ENCODE measurements at regions not wholly inside any gene's neighbourhood (a gene's known extent, or its start where the extent isn't known, plus 50 kb on each side); places are given as distances from the start of the nearest gene placed in this dataset.

DNA sequence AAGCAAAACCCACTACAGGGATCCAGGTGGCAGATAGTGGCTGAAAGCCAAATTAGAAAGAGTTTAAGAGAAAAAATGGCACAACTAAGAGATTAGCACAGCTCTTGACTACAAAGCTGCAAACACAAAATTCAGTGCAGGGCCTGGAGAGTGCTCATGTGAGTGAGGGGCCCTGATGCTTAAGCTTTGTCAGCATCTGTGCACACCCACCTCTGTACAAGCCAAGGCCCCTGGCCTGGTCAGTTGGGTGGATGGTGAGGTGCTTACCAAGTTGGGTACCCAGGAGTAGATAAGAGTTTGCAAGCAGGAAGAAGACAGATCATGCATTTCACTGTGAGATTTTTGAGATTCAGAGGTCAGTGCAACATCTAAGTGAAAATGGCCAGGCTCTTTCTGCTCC lies 62.7 kb upstream of the ATP1B1 start:
- H3K27ac ChIP-seq (replicated peaks), result peak overlapping the region; percentile 62
- no peak for DNase-seq (ENCODE audit: low read depth in 1 of 2, low spot score in 1 of 2)
- no peak for TF ChIP-seq GABPA (IDR thresholded peaks at IDR 0.05; ENCODE audit: low read depth)
- TF ChIP-seq, protein P1, sequence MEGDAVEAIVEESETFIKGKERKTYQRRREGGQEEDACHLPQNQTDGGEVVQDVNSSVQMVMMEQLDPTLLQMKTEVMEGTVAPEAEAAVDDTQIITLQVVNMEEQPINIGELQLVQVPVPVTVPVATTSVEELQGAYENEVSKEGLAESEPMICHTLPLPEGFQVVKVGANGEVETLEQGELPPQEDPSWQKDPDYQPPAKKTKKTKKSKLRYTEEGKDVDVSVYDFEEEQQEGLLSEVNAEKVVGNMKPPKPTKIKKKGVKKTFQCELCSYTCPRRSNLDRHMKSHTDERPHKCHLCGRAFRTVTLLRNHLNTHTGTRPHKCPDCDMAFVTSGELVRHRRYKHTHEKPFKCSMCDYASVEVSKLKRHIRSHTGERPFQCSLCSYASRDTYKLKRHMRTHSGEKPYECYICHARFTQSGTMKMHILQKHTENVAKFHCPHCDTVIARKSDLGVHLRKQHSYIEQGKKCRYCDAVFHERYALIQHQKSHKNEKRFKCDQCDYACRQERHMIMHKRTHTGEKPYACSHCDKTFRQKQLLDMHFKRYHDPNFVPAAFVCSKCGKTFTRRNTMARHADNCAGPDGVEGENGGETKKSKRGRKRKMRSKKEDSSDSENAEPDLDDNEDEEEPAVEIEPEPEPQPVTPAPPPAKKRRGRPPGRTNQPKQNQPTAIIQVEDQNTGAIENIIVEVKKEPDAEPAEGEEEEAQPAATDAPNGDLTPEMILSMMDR (IDR thresholded peaks at IDR 0.05; ENCODE audit: insufficient read depth, low read length), result no peak
- TF ChIP-seq POLR2AphosphoS5 (IDR thresholded peaks at IDR 0.05; ENCODE audit: low read depth), result no peak
- no peak for TF ChIP-seq SPI1 (IDR thresholded peaks at IDR 0.05; ENCODE audit: borderline replicate concordance, low read depth)
- TF ChIP-seq, protein P2, sequence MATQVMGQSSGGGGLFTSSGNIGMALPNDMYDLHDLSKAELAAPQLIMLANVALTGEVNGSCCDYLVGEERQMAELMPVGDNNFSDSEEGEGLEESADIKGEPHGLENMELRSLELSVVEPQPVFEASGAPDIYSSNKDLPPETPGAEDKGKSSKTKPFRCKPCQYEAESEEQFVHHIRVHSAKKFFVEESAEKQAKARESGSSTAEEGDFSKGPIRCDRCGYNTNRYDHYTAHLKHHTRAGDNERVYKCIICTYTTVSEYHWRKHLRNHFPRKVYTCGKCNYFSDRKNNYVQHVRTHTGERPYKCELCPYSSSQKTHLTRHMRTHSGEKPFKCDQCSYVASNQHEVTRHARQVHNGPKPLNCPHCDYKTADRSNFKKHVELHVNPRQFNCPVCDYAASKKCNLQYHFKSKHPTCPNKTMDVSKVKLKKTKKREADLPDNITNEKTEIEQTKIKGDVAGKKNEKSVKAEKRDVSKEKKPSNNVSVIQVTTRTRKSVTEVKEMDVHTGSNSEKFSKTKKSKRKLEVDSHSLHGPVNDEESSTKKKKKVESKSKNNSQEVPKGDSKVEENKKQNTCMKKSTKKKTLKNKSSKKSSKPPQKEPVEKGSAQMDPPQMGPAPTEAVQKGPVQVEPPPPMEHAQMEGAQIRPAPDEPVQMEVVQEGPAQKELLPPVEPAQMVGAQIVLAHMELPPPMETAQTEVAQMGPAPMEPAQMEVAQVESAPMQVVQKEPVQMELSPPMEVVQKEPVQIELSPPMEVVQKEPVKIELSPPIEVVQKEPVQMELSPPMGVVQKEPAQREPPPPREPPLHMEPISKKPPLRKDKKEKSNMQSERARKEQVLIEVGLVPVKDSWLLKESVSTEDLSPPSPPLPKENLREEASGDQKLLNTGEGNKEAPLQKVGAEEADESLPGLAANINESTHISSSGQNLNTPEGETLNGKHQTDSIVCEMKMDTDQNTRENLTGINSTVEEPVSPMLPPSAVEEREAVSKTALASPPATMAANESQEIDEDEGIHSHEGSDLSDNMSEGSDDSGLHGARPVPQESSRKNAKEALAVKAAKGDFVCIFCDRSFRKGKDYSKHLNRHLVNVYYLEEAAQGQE (IDR thresholded peaks at IDR 0.05; ENCODE audit: insufficient replicate concordance, low read depth), result no peak

DNA sequence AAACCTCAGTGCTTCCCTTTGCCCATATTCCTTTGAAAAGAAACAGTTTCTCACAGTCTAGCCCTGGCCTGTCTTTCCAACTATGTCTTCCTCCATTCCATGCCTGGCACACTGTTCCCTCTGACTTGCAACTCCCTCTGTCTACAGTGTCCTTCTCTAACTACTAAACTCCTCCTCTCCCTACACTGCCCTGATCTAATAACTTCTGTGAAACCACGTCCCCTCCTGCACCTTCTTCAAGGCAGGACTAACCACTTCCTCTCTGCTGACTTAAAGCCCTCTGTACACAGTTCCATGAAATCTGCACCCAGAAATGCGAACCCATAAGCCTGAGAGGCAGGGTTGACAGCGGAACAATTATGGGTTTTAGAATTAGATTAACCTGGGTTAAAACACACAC lies 62.2 kb upstream of the ATP1B1 start:
- DNase-seq (ENCODE audit: low read depth in 1 of 2, low spot score in 1 of 2), result peak; percentile 38 to 82
- Histone ChIP-seq H3K4me3 (replicated peaks; ENCODE audit: insufficient read depth, low read length) (no peak overlapping the region), H3K27me3 (ENCODE audit: insufficient read depth, poor library complexity, severe bottlenecking) (no peaks in the 10 kb centered on the region), H3K27ac (replicated peaks) (peak overlapping the region; percentile 62)
- TF ChIP-seq, protein P1 (IDR thresholded peaks at IDR 0.05; ENCODE audit: insufficient read depth, low read length), result no peak
- TF ChIP-seq GABPA (IDR thresholded peaks at IDR 0.05; ENCODE audit: low read depth) (peak; percentile 38; the same call in 1 of the 2 replicates), SPI1 (IDR thresholded peaks at IDR 0.05; ENCODE audit: borderline replicate concordance, low read depth) (peak; percentile 98), POLR2AphosphoS5 (IDR thresholded peaks at IDR 0.05; ENCODE audit: low read depth) (no peak)
- TF ChIP-seq, protein P2 (IDR thresholded peaks at IDR 0.05; ENCODE audit: insufficient replicate concordance, low read depth), result no peak

More for the DNA sequence above, 62.7 kb upstream of the ATP1B1 start:
- H3K4me3 ChIP-seq (replicated peaks; ENCODE audit: insufficient read depth, low read length), result no peak overlapping the region
- no peaks in the 10 kb centered on the region for H3K27me3 ChIP-seq (ENCODE audit: insufficient read depth, poor library complexity, severe bottlenecking)

DNA sequence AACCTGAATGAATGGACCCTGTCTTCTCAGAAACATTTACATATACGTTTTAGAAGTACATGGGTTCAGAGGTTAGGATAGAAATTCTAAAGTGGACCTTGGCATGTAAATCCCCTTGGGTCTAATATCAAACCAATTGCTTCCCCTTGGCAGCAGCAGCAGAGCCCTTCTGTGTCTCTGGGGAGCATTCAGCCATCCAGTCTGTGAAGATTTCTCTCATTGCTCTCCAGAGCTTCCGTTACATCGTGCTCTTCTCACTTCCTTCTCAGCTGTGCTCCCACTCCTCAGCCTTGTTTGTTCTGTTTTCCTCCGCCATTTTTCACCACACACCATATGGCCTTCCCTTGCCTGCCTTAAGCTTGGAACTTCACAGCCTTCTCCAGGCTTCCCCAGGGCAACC lies 61.5 kb upstream of the ATP1B1 start:
- TF ChIP-seq, protein P1 (IDR thresholded peaks at IDR 0.05; ENCODE audit: insufficient read depth, low read length), result no peak
- H3K27ac ChIP-seq (replicated peaks), result peak overlapping the region; percentile 62
- H3K27me3 ChIP-seq (ENCODE audit: insufficient read depth, poor library complexity, severe bottlenecking), result no peaks in the 10 kb centered on the region
- H3K4me3 ChIP-seq (replicated peaks; ENCODE audit: insufficient read depth, low read length), result no peak overlapping the region
- peak in 1 of 2 experiments; percentile 27 for DNase-seq (ENCODE audit: low read depth in 1 of 2, low spot score in 1 of 2)

DNA sequence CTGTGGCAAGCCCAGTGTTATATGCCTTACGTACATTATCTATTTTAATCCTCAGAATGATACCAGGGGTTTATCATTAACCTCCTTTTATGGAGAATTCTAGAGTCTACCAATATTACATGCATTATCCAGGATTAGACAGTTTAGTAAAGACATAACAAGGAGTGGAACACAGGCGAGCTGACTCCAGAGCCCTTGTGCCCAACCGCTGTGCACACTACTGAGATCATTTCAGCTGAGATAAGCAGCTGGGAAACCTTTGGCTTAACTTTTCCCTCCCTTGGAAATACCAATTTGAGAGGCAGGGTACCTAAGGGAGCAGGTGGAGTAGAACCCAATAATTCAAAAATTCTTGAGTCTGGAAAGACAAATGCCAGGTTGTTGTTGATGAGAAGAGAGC lies 59.8 kb upstream of the ATP1B1 start:
- Histone ChIP-seq H3K4me3 (replicated peaks; ENCODE audit: insufficient read depth, low read length) (no peak overlapping the region), H3K27me3 (ENCODE audit: insufficient read depth, poor library complexity, severe bottlenecking) (no peaks in the 10 kb centered on the region), H3K27ac (replicated peaks) (no peak overlapping the region)
- TF ChIP-seq, protein P1 (IDR thresholded peaks at IDR 0.05; ENCODE audit: insufficient read depth, low read length), result no peak
- TF ChIP-seq, protein P2 (IDR thresholded peaks at IDR 0.05; ENCODE audit: insufficient replicate concordance, low read depth), result no peak
- TF ChIP-seq POLR2AphosphoS5 (IDR thresholded peaks at IDR 0.05; ENCODE audit: low read depth), result no peak
- no peak for TF ChIP-seq SPI1 (IDR thresholded peaks at IDR 0.05; ENCODE audit: borderline replicate concordance, low read depth)
- no peak for TF ChIP-seq GABPA (IDR thresholded peaks at IDR 0.05; ENCODE audit: low read depth)
- no peak for DNase-seq (ENCODE audit: low read depth in 1 of 2, low spot score in 1 of 2)
